ENCODE measurements at regions not wholly inside any gene's neighbourhood (a gene's known extent, or its start where the extent isn't known, plus 50 kb on each side); places are given as distances from the start of the nearest gene placed in this dataset.

- no peak for TF ChIP-seq CTCF (conservative IDR thresholded peaks at IDR 0.05)
- no peak for TF ChIP-seq ZFX (IDR thresholded peaks at IDR 0.05)
These were observed 619.3 kb downstream of the TLE4 start for GRCh38 chr9:80191108-80191507.

Data from C4-2B (cell line).